DOHH2 (cell line): ENCODE measurements at regions not wholly inside any gene's neighbourhood (a gene's known extent, or its start where the extent isn't known, plus 50 kb on each side); places are given as distances from the start of the nearest gene placed in this dataset.

ENCODE experiments used
- H3F3A ChIP-seq: fragments of 200-600 bp; sonication (generic), shearing (Covaris generic); 2 replicates; pipeline ENCODE4 v1.6.0; 2016; ENCODE audit warnings: antibody characterized with exemption, mild to moderate bottlenecking; ENCODE audit not compliant: control insufficient read depth, insufficient read depth
- H3K27ac ChIP-seq: fragments of 200-600 bp; sonication (generic); 2 replicates; pipeline ENCODE4 v1.5.1; 2014; ENCODE audit warnings: low read depth, mild to moderate bottlenecking, low read length, moderate library complexity
- H3K27me3 ChIP-seq: fragments of 200-600 bp; sonication (generic); 2 replicates; pipeline ENCODE4 v1.6.1; 2014; ENCODE audit warnings: mild to moderate bottlenecking, low read length, mixed read lengths; ENCODE audit not compliant: control insufficient read depth
- H3K36me3 ChIP-seq: fragments of 200-600 bp; sonication (generic); 2 replicates; pipeline ENCODE4 v1.6.1; 2014; ENCODE audit warnings: mild to moderate bottlenecking, low read length, moderate library complexity, mixed read lengths; ENCODE audit not compliant: control insufficient read depth
- H3K4me1 ChIP-seq: fragments of 200-600 bp; sonication (generic); 2 replicates; pipeline ENCODE4 v1.6.1; 2014; ENCODE audit warnings: mild to moderate bottlenecking, low read length, mixed read lengths; ENCODE audit not compliant: control insufficient read depth
- H3K4me2 ChIP-seq: fragments of 200-600 bp; sonication (generic); 2 replicates; pipeline ENCODE4 v1.6.0; 2014; ENCODE audit warnings: mild to moderate bottlenecking, low read length, moderate library complexity
- H3K4me3 ChIP-seq: fragments of 200-600 bp; sonication (generic); 2 replicates; pipeline ENCODE4 v1.5.1; 2014; ENCODE audit warnings: mild to moderate bottlenecking, low read length, mixed read lengths
- H3K79me2 ChIP-seq: fragments of 200-600 bp; sonication (generic); 2 replicates; pipeline ENCODE4 v1.6.1; 2014; ENCODE audit warnings: mild to moderate bottlenecking, low read length, mixed read lengths; ENCODE audit not compliant: control insufficient read depth
- H3K9me2 ChIP-seq: fragments of 200-600 bp; sonication (generic); replicated peaks from 2 replicates; pipeline ENCODE4 v1.6.1; 2014; ENCODE audit warnings: mild to moderate bottlenecking, low read length, mixed read lengths; ENCODE audit not compliant: control insufficient read depth
- H3K9me3 ChIP-seq: fragments of 200-600 bp; sonication (generic); 2 replicates; pipeline ENCODE4 v1.6.1; 2014; ENCODE audit warnings: antibody characterized with exemption, low read length, mixed read lengths; ENCODE audit not compliant: control insufficient read depth, insufficient read depth
- H4K20me1 ChIP-seq: fragments of 200-600 bp; sonication (generic); 2 replicates; pipeline ENCODE4 v1.6.0; 2014; ENCODE audit warnings: low read depth, mild to moderate bottlenecking, antibody characterized with exemption, low read length, moderate library complexity; ENCODE audit not compliant: control insufficient read depth, insufficient read depth
- EZH2phosphoT487 ChIP-seq: fragments of 200-600 bp; sonication (generic); IDR thresholded peaks from 2 replicates; pipeline ENCODE4 v1.6.1; 2017; ENCODE audit warnings: borderline replicate concordance, mild to moderate bottlenecking, antibody characterized with exemption, low read length, moderate library complexity, mixed read lengths
- TF ChIP-seq, protein P1 (sequence below): fragments of 200-600 bp; sonication (generic); IDR thresholded peaks from one replicate; pipeline ENCODE4 v1.5.1; 2014; ENCODE audit warnings: antibody characterized with exemption, mild to moderate bottlenecking, low read depth, low read length; ENCODE audit not compliant: poor library complexity, severe bottlenecking

DNA sequence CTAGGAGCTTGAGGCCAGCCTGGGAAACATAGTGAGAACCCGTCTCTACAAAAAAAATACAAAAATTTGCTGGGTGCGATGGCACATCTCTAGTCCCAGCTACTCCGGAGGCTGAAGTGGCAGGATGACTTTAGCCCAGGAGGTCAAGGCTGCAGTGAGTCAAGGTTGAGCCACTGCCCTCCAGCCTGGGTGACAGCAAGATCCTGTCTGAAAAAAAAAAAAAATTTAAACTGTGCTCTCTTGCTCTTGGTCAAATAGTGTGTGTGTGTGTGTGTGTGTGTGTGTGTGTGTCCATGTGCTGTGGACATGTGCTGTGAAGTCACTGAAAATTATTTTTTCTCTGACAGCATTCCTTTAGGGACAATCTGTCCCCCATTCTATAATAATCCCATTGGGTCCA is 62.1 kb upstream of the TCF7L2 start:
- no peak overlapping the region for H3K4me2 ChIP-seq
- no peaks in the 10 kb centered on the region for H3K36me3 ChIP-seq
- no peak overlapping the region for H3K4me3 ChIP-seq

DNA sequence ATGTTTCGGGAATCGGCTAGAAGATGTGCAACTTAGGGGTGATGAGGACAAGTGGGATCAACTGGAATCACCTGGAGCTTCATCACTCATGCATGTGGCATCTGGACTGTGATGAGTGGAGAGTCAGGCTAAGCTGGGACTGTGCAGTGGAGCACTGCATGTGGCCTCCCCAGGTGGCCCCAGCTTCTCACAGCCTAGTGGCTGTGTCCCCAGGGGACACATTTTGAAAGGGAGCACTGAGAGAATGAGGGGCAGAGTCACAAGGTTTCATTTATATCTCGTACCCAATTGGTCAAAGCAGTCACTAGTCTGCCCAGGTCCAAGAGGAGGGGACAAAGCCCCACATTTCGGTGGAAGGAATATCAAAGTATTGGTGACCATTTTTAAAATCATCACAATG is 54.8 kb upstream of the TCF7L2 start:
- no peak overlapping the region for H3K4me2 ChIP-seq
- H3K9me3 ChIP-seq, result peaks cover 6% of the 10 kb centered on the region; the same call in 1 of the 2 replicates
- no peaks in the 10 kb centered on the region for H3K36me3 ChIP-seq
- H3K4me1 ChIP-seq, result no peaks in the 10 kb centered on the region
- no peaks in the 10 kb centered on the region for H3K79me2 ChIP-seq
- no peak for TF ChIP-seq EZH2phosphoT487
- TF ChIP-seq, protein P1, sequence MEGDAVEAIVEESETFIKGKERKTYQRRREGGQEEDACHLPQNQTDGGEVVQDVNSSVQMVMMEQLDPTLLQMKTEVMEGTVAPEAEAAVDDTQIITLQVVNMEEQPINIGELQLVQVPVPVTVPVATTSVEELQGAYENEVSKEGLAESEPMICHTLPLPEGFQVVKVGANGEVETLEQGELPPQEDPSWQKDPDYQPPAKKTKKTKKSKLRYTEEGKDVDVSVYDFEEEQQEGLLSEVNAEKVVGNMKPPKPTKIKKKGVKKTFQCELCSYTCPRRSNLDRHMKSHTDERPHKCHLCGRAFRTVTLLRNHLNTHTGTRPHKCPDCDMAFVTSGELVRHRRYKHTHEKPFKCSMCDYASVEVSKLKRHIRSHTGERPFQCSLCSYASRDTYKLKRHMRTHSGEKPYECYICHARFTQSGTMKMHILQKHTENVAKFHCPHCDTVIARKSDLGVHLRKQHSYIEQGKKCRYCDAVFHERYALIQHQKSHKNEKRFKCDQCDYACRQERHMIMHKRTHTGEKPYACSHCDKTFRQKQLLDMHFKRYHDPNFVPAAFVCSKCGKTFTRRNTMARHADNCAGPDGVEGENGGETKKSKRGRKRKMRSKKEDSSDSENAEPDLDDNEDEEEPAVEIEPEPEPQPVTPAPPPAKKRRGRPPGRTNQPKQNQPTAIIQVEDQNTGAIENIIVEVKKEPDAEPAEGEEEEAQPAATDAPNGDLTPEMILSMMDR, result no peak
- H3K9me2 ChIP-seq, result no peaks in the 10 kb centered on the region
- no peak overlapping the region for H3K27ac ChIP-seq
- no peaks in the 10 kb centered on the region for H3F3A ChIP-seq
- H3K27me3 ChIP-seq, result no peaks in the 10 kb centered on the region
- no peak overlapping the region for H3K4me3 ChIP-seq
- H4K20me1 ChIP-seq, result no peaks in the 10 kb centered on the region

More for the DNA sequence above, 62.1 kb upstream of the TCF7L2 start:
- H3K27ac ChIP-seq, result no peak overlapping the region
- no peaks in the 10 kb centered on the region for H3K9me2 ChIP-seq
- H3K79me2 ChIP-seq, result no peaks in the 10 kb centered on the region
- TF ChIP-seq EZH2phosphoT487, result no peak
- TF ChIP-seq, protein P1, result no peak
- H3K27me3 ChIP-seq, result 0 out of 2 replicates have a peak, but pooled peaks cover 3% of the 10 kb centered on the region
- no peaks in the 10 kb centered on the region for H3F3A ChIP-seq
- H3K4me1 ChIP-seq, result no peaks in the 10 kb centered on the region
- H3K9me3 ChIP-seq, result peaks cover 6% of the 10 kb centered on the region; the same call in 1 of the 2 replicates
- H4K20me1 ChIP-seq, result no peaks in the 10 kb centered on the region

DNA sequence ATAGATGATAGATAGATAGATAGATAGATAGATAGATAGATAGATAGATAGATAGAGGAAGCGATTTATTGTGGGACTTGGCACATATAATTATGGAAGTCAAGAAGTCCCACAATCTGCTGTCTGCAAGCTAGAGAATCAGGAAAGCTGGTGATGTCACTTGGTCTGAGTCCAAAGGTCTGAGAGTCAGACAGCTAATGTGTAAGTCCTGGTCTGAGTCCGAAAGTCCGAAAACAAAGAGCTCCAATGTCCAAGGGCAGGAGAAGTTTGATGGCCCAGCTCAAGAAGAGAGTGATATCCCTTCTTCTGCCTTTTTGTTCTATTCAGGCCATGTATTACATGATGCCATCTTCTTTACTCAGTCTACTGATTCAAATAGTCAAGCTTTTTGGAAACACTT is 53.8 kb upstream of the TCF7L2 start:
- Histone ChIP-seq H3K27me3 (no peaks in the 10 kb centered on the region), H3K36me3 (no peaks in the 10 kb centered on the region), H3K27ac (no peak overlapping the region), H3K4me2 (no peak overlapping the region), H3K79me2 (no peaks in the 10 kb centered on the region), H3F3A (no peaks in the 10 kb centered on the region), H3K9me3 (peaks cover 6% of the 10 kb centered on the region; the same call in 1 of the 2 replicates), H3K4me1 (no peaks in the 10 kb centered on the region), H3K4me3 (no peak overlapping the region), H4K20me1 (no peaks in the 10 kb centered on the region), H3K9me2 (no peaks in the 10 kb centered on the region)
- TF ChIP-seq EZH2phosphoT487, result no peak
- TF ChIP-seq, protein P1, result no peak
